ENCODE measurements at regions not wholly inside any gene's neighbourhood (a gene's known extent, or its start where the extent isn't known, plus 50 kb on each side); places are given as distances from the start of the nearest gene placed in this dataset.
"Not testable (repeated sequence)": the region's sequence is repeated elsewhere in the genome, so short reads cannot be mapped to it uniquely, and the experiment has no call there.

DNA sequence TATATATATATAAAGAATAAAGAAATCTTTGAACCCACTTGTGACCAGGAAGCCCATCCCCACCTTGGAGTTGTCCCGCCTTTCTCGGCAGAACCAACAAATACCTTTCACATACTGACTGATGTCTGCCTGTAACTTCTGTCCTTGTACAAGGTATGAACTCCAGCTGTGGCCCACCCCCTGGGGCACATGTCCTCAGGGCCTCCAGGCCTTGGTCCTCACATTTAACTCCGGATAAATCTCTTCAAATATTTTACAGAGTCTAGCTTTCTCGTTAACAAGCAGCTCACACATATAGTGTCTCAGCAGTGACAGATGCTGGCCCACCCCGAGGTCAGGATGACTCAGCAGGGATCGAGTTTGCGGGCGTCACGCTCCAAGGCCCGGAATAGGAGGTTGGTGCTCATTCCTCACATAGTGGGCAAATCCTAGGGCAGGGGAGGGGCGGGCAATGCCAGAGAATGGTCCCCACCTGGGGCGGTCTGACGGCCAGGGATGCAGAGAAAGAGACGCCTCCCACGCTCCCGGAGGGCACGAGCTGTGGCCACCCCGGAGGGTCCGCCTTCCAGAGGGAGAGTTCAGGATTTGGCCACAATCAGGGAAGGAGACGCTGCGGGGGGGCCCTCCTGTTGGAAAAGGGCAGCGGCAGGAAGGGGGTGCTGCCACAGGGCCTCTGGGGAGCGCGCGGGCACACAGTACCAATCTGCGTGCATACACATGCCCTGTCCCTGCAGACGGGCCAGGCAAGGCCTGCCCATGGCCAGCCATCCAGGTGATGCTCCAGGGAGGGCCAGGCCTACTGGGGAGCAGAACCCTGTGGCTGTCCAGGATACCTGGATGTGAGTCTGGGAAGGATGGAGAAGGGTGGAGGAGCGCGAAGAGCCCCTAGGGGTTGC, 87.8 kb upstream of the METTL9 start:
- peak overlapping the region; percentile 63 for H3K4me3 Mint-ChIP-seq
- not testable (repeated sequence) for H3K27me3 Mint-ChIP-seq, ATAC-seq, H3K9me3 Mint-ChIP-seq
- H3K36me3 Mint-ChIP-seq, result peaks cover 61% of the 10 kb centered on the region
- peak overlapping the region; percentile 93 for H3K27ac Mint-ChIP-seq
- H3K4me1 Mint-ChIP-seq, result peaks cover 100% of the 10 kb centered on the region

DNA sequence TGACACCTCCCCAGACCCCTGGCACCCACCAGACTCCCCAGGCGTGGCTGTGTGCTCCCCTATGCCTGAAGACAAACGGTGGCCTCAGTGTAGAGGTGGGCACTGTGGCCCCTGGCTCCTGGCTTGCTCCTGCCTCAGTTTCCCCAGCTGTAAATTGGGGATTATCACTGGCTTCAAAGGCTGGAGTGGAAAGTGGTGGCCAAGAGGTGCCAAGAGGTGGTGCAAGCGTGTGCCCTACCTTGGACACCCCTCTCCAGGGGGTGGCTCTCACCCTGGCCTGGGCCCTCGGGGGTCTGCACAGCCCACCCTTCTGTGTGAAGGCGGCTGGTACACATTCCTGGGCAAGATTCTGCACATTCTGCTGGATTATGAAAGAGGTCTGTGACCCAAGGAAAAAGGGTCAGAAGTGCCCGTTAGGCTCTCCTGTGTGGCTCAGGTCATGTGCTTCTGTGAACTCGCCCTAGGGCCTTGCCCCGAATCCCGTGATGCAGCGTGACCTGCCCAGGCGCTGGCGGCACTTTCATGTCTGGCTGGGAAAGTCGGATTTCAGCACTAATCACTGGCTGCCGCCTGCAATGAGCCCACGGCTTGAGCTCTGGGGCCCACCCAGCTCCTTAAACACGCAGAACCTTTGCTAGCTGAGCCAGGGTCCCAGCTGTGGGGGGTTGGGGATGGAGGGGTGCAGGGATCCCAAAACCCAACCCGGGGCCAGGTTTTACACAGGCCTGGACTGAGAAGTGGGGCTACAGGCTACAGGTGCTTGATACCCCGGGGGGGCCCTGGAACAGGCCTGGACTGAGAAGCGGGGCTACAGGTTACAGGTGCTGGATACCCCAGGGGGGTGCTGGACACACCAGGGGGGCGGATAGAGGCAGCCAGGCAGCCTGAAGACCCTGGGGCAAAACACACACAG, 86.8 kb upstream of the METTL9 start:
- not testable (repeated sequence) for ATAC-seq

DNA sequence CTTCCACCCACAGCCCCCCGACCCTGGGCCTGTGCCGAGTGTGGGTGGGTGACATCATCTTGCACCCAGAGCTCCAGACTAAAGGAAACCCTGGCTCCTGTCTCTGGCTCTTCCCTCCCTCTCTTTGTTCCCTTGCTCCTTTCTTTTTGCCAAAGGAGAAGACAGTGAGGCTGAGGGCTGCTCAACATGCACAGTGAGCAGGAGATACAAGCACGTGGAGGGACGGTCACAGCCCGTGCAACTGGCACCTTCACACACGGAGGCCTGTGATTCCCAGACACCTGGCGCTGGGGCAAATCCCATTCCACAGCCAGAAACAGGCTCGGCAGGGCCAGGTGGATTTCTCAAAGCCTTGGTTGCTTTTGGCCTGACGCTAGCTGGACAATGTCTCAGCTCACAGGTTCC, 86.0 kb upstream of the METTL9 start:
- Mint-ChIP-seq H3K27ac (peak overlapping the region; percentile 93), H3K4me1 (peaks cover 98% of the 10 kb centered on the region), H3K4me3 (peak overlapping the region; percentile 77), H3K36me3 (peaks cover 57% of the 10 kb centered on the region)
- not testable (repeated sequence) for H3K27me3 Mint-ChIP-seq, ATAC-seq, H3K9me3 Mint-ChIP-seq

More for the DNA sequence above, 86.8 kb upstream of the METTL9 start:
- Mint-ChIP-seq H3K36me3 (peaks cover 59% of the 10 kb centered on the region), H3K27ac (peak overlapping the region; percentile 93), H3K4me1 (peaks cover 98% of the 10 kb centered on the region)
- not testable (repeated sequence) for H3K4me3 Mint-ChIP-seq, H3K9me3 Mint-ChIP-seq, H3K27me3 Mint-ChIP-seq

DNA sequence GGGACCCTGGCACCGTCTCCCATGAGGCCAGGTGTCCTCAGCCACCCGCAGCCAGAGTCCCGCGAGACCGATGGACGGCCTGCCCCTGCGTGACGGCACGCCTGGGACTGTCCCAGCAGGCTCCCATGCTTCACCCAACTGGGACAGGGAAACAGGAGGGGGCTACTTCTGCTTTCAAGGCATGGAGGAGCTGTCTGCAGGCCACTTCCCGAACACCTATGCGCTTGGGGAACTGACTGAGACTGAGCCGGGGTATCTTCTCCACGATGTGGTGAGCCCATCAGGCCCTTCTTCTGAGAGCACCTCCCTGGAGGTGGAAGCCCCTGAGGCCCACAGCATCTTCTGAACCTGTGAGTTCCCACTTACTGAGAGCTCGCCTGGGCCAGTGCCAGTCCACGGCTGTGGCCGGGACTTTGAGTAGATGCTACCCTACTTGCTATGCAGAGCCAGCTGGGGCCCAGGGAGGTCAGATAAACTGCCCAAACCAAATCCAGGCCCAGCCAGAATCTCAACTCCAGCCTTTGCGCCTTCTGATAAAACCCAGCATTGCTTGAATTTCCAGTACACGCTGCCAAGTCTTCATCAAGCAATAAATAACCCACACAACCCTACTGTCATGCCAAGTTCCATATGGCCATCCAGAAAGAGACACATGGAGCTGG, 85.4 kb upstream of the METTL9 start:
- Mint-ChIP-seq H3K4me3 (peak overlapping the region; percentile 77), H3K4me1 (peaks cover 96% of the 10 kb centered on the region), H3K27ac (peak overlapping the region; percentile 93), H3K36me3 (peaks cover 60% of the 10 kb centered on the region)
- not testable (repeated sequence) for H3K9me3 Mint-ChIP-seq, H3K27me3 Mint-ChIP-seq
- ATAC-seq, result peak; percentile 59

GRCh38 chr16:21514474-21514840, 84.9 kb upstream of the METTL9 start:
- H3K4me1 Mint-ChIP-seq, result peaks cover 94% of the 10 kb centered on the region
- H3K4me3 Mint-ChIP-seq, result peak overlapping the region; percentile 77
- not testable (repeated sequence) for ATAC-seq, H3K27me3 Mint-ChIP-seq, H3K9me3 Mint-ChIP-seq
- H3K36me3 Mint-ChIP-seq, result peaks cover 60% of the 10 kb centered on the region
- H3K27ac Mint-ChIP-seq, result peak overlapping the region; percentile 93

DNA sequence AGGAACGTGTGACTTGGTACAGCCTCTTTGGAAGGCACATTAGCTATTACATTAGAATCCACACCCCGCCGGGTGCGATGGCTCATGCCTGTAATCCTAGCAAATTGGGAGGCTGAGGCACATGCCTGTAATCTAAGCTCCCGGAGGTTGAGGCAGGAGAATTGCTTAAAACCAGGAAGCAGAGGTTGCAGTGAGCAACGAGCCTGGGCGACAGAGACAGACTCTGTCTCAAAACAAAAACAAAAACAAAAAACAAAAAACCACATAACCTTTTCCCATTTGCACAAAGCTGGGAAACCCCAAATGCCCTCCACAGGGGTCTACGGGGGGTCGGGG, 82.7 kb upstream of the METTL9 start:
- not testable (repeated sequence) for H3K27me3 Mint-ChIP-seq, H3K9me3 Mint-ChIP-seq, ATAC-seq
- H3K36me3 Mint-ChIP-seq, result peaks cover 50% of the 10 kb centered on the region
- H3K4me3 Mint-ChIP-seq, result peak overlapping the region; percentile 66
- peaks cover 73% of the 10 kb centered on the region for H3K4me1 Mint-ChIP-seq
- peak overlapping the region; percentile 100 for H3K27ac Mint-ChIP-seq

DNA sequence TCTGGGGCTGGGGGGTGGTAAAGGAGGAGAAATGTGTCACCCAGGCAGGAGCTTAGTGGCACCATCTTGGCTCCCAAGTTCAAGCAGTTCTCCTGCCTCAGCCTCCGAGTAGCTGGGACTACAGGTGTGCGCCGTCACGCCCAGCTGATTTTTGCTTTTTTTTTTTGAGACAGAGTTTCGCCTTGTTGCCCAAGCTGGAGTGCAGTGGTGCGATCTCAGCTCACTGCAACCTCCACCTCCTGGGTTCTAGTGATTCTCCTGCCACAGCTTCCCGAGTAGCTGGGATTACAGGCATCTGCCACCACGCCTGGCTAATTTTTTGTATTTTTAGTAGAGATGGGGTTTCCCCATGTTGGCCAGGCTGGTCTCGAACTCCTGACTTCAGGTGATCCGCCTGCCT, 82.1 kb upstream of the METTL9 start:
- H3K9me3 Mint-ChIP-seq, H3K27me3 Mint-ChIP-seq: not testable (repeated sequence)
- peak; percentile 3 for ATAC-seq
- Mint-ChIP-seq H3K27ac (peak overlapping the region; percentile 100), H3K36me3 (peaks cover 44% of the 10 kb centered on the region), H3K4me3 (peak overlapping the region; percentile 97), H3K4me1 (peaks cover 68% of the 10 kb centered on the region)

- Mint-ChIP-seq H3K4me1 (peaks cover 45% of the 10 kb centered on the region), H3K36me3 (peaks cover 26% of the 10 kb centered on the region), H3K27ac (peak overlapping the region; percentile 100), H3K4me3 (peak overlapping the region; percentile 97)
- not testable (repeated sequence) for H3K9me3 Mint-ChIP-seq, H3K27me3 Mint-ChIP-seq
- ATAC-seq, result peak; percentile 32
Observed at GRCh38 chr16:21519361-21520133, 79.8 kb upstream of the METTL9 start.

DNA sequence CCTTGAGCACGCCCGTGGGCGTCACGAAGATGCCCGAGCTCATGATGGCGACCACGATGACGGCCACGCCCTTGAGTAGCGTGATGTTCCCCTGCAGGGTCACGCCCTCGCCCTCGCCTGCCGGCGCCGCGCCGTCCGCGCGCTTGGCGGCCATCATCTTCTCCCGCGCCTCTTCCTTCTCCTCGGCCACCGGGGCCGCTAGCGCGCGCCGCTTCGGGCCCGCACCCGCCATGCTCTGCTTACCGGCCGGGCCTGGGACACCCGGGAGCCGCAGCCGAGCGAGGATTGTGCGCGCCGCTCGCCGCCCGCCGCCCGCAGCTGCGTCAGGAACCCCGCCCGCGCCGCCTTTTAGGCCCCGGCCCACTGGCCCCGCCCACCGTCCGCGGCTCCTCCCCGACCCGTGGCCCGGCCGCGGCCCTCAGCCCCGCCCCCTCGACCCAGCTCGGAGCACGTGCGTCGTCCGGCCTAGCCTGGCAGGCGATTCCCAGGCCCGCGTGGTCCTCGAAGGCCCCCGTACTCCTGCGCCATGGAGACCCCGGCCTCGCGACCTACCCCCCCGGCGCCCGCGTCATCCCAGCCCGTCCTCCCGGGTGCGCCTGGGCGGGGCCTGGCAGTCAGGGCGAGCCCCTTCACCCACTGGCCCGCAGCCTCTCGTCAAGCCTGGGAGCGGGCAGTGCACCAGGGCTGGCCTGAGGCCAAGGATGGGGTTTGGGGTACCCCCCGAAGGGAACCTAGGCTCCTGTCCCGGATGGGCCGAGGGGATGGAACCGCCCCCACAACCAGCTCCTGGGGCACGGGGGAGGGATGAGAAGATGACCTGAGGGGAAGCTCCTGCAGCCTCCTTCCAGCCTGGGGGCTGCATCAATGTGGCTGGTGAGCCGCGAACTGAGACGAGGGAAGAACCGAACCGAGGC, 79.0 kb upstream of the METTL9 start:
- Mint-ChIP-seq H3K27ac (peak overlapping the region; percentile 100), H3K4me3 (peak overlapping the region; percentile 97), H3K4me1 (peaks cover 36% of the 10 kb centered on the region), H3K36me3 (peaks cover 25% of the 10 kb centered on the region)
- not testable (repeated sequence) for H3K27me3 Mint-ChIP-seq, H3K9me3 Mint-ChIP-seq
- peak; percentile 89 for ATAC-seq

DNA sequence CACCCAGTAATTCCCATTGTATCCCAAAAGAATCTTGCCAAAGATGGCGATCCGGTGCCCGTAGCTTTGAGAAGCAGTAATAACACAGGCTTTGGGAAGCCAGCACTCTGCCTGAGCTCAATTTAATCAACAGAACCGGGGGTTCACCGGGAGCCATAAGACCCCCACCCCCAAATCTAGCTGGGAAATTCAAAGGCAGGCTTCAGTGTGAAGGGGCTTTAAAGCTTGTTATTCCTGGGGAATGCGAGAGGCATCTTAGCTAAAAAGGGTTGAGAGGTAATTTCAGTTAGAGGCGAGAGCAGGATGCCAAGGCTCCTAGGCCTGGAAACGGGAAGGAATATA, 78.4 kb upstream of the METTL9 start:
- not testable (repeated sequence) for H3K9me3 Mint-ChIP-seq, ATAC-seq, H3K4me3 Mint-ChIP-seq, H3K27me3 Mint-ChIP-seq
- H3K4me1 Mint-ChIP-seq, result peaks cover 30% of the 10 kb centered on the region
- H3K36me3 Mint-ChIP-seq, result peaks cover 20% of the 10 kb centered on the region
- H3K27ac Mint-ChIP-seq, result peak overlapping the region; percentile 100

DNA sequence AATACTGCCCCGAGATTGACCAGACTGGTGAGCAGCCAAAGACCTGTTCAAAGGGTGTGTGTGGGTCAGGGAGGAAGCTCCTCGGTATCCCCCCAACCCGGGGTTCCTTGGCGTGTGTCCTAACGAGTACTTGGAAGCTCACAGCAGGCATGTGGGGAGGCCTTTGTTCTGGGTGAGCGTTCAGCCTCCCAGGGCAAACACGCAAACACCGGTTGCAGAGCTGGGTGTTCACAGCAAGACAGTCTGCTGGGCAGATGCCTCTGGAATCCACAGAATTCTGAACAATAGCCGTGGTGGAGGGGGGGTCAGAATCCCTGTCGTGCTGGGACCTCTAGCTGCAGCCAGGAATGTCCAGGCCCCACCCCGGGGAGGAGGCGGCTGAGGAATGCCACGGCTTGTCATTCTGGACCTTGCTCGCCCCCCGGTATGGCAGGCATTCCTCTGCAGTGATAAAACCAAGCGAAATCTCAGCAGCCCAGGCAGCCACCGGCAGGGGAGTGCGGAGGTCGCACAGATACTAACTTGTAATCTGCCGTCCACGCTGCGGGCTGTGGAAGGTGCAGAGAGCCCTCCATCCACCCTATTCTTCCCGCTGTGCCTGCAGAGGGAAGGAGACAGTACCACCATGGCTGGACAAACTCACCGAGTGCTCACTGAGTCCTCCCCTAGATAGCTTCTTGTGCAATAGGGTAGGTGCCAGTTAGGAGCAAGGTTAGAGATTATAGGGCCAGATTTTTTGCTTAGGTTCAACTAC, 77.8 kb upstream of the METTL9 start:
- H3K4me1 Mint-ChIP-seq, result peaks cover 24% of the 10 kb centered on the region
- H3K4me3 Mint-ChIP-seq, H3K27ac Mint-ChIP-seq, H3K27me3 Mint-ChIP-seq, H3K9me3 Mint-ChIP-seq, ATAC-seq: not testable (repeated sequence)
- peaks cover 19% of the 10 kb centered on the region for H3K36me3 Mint-ChIP-seq

GRCh38 chr16:21522846-21523245, 76.5 kb upstream of the METTL9 start:
- not testable (repeated sequence) for H3K4me3 Mint-ChIP-seq, ATAC-seq, H3K27me3 Mint-ChIP-seq, H3K9me3 Mint-ChIP-seq, H3K27ac Mint-ChIP-seq
- Mint-ChIP-seq H3K4me1 (peaks cover 14% of the 10 kb centered on the region), H3K36me3 (peaks cover 18% of the 10 kb centered on the region)

- H3K36me3 Mint-ChIP-seq, result peaks cover 11% of the 10 kb centered on the region
- no peak for ATAC-seq
- peaks cover 7% of the 10 kb centered on the region for H3K4me1 Mint-ChIP-seq
- no peaks in the 10 kb centered on the region for H3K27me3 Mint-ChIP-seq
- no peak overlapping the region for H3K4me3 Mint-ChIP-seq
- no peak overlapping the region for H3K27ac Mint-ChIP-seq
- no peaks in the 10 kb centered on the region for H3K9me3 Mint-ChIP-seq
Observed at GRCh38 chr16:21523411-21524067, 75.8 kb upstream of the METTL9 start.

Measured in stimulated activated memory B cell treated with anti-CD40 and anti-IgM and Interleukin-4, amounts not matched to agents 10 μg/mL and 1 μg/mL and 100 μg/mL, for 72 hours (primary cell).